HG02759 (cell line): ENCODE measurements at regions not wholly inside any gene's neighbourhood (a gene's known extent, or its start where the extent isn't known, plus 50 kb on each side); places are given as distances from the start of the nearest gene placed in this dataset.
"Not testable (repeated sequence)": the region's sequence is repeated elsewhere in the genome, so short reads cannot be mapped to it uniquely, and the experiment has no call there.

Source experiments
- ATAC-seq: cut with Tn5 transposase; IDR thresholded peaks from one replicate; pipeline ENCODE4 v1.9.1; 2021; ENCODE audit warnings: mild to moderate bottlenecking, moderate library complexity; ENCODE audit not compliant: unreplicated experiment

DNA sequence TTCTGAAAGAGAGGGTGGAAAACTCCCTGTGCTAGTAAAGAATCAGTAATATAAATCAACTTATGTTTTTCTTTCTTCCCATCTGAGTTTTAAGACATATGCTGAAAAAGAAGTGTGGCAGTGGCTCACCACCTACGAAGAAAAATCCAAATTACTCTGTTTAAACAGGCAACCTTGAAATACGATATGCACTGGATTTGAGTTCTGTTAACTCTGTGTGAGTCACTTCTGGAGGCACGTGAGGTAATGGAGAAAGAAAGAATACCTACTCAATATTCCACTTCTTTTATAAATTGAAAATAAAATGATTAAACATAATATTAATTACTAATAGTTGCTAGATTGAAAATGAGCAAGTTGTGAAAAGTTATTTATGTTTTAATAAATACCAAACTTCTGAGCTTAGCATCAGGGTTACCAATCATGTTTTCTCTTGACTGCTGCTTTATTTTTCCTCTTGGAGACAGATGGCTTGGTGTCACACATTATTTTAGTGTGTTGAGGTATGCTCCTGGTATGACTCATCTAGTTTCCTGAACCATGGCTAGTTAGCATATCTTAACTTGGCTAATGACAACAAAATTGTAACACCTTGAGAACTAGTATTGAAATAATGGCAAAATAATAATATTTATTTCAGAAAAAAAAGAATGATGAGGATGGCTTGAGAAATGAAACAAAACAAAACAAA lies 1705.5 kb upstream of the PIK3C3 start:
- ATAC-seq, result no peak

DNA sequence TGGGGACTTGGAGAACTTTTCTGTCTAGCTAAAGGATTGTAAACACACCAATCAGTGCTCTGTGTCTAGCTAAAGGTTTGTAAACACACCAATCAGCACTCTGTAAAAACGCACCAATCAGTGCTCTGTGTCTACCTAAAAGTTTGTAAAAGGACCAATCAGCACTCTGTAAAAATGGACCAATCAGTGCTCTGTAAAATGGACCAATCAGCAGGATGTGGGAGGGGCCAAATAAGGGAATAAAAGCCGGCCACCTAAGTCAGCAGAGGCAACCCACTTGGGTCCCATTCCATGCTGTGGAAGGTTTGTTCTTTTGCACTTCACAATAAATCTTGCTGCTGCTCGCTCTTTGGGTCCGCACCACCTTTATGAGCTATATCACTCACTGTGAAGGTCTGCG lies 1709.4 kb upstream of the PIK3C3 start:
- ATAC-seq, result not testable (repeated sequence)

DNA sequence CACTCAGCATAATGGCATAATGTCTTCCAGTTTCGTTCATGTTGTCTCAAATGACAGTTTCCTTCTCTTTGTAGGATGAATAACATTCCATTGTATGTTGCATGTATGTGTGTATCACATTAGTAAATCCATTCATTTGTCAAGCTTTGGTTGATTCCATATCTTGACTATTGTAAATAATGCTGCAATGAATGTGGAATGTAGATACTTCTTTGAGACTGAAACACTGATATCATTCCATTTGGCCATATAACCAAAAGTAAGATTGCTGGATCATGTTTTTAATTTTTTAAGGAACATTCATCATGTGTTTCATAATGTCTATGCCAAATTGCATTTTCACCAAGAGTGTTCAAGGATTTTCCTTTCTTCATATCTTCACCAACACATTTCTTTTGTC lies 1711.4 kb upstream of the PIK3C3 start:
- ATAC-seq, result no peak

DNA sequence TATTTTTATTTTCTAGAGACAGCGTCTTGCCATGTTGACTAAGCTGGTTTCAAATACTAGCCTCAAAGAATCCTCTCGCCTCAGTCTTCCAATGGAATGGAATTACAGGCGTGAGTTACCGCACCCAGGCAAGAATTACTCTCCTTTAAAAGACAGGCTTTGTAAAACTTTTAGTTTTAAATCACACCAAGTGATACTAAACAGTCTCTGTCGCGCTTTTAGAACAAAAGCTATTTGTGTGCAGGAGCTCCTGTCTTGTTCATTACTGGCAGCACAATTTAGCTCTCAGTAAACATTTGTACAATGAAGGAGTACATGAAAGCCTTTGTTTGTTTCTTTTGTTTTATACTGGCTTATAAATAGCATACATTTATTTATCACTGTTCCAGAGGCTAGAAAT lies 1719.2 kb upstream of the PIK3C3 start:
- ATAC-seq, result no peak

DNA sequence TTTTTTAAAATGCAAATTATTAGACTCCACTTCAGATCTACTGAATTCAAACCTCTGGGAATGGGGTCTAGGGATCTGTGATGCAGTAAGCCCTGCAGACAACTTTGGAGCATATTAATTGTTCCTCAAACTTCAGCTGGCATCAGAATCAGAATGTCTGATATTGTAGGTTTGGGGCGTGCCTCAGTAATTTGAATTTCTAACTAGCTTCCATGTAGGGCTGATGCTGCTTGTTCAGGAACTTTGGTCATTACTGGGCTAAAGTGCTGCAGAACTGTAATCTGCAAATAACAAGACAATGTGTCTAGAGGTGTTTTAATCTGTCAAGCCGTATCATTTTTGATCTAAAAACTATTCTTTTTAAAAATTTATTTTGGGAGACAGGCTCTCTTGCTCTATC lies 1719.7 kb upstream of the PIK3C3 start:
- no peak for ATAC-seq

DNA sequence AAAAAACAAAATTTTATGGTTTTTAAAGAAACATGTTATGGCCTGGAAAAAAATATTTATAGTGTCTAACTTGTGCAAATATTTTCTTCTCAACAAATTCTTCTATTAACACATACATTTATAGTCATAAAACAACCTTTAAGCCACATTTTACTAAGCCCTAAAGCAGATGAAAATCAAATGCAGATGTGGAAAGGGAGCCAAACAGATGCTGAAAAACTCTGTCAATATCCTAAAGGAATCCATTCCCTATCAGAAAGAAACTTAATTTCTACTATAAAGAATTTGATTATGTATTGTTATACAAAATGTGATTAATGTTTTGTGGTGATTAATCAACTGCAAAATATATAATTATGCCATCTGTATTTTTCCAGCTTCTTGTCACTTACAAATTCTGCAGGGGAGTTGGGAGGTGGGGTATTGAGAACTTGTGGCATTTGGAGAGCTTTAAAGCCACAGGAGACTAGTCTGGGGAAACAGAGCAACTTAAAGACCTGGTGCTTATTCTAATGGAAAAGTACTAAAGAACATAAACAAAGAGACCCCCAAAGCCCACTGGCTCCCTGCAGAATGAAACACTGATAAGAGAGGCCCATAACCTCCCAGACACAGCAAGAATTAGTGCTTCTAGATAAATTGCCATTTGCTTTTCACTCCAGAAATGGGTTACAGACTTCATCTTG lies 1721.0 kb upstream of the PIK3C3 start:
- no peak for ATAC-seq

DNA sequence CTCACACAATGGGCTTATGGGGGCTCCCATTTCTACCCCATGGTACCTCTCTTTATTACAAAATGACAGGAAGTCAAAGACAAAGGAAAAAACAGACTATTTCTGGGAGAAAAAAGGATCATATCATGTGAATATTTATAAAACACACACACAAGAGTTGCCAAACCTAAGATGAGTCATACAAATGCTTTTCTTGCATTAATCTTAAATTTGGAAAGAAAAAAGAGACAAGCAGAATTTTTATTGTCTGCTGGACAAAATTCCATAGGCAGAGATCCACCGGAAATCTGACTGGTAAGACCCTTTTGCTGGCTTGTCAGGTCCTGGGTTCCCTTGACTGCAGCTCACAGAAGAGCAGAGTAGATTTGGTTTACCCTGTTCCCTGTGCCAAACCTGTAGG lies 1732.3 kb upstream of the PIK3C3 start:
- no peak for ATAC-seq

DNA sequence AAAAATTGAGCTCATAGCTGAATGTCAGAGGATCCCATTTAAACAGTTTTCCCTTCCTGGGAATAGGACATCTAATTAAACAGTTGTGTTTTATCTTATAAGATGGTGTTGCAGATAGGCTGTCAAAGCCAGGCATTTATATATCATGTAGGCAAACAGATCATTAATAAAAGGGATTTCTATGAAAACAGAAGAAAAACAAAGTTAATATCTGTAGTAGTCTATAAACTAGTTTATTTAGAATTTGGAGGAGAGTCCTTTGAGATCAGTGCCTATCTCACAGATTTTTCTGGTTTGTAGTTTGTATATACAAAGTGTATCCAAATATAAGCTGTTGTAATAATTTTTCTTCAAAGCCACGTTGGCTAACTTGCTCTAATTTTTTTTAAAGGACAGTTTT lies 1738.2 kb upstream of the PIK3C3 start:
- ATAC-seq, result no peak

DNA sequence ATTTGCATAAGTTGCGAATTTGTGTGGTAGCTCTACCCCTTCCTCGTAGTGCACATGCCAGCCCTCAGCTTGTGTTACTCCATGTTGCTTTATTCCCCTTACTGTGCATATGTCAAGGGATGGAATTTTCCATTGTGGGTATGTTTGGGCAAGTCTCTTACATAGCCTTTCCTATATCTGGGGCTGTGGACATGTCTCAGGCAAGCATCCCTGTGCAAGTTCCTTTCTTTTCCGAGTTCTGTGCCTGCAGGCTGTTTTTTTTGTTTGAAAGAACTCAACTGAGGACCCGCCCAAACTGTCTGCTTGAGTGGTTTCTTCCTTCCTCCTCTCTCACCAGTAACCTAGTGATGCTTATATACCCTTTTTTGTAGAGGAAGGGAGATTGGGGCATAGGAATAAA lies 1739.1 kb upstream of the PIK3C3 start:
- ATAC-seq, result no peak

DNA sequence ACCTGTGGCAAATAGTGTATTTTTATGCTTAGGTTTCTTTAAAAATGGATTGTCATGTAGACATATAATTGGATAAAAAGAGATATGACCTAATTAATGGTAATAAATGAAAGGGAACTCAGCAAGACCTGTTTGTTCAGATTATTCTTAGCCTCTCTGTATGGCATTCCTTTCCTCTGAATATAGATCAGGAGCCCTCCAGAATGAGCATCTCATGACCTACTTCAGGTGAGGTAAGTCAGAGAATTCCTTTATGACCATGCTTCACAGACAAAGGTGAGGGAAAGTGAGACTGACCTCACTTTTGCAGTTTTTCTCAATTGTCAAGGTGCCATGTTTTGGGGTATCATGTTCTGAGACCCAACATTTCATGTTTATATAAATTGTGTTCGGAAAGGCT lies 1744.3 kb upstream of the PIK3C3 start:
- ATAC-seq, result no peak

DNA sequence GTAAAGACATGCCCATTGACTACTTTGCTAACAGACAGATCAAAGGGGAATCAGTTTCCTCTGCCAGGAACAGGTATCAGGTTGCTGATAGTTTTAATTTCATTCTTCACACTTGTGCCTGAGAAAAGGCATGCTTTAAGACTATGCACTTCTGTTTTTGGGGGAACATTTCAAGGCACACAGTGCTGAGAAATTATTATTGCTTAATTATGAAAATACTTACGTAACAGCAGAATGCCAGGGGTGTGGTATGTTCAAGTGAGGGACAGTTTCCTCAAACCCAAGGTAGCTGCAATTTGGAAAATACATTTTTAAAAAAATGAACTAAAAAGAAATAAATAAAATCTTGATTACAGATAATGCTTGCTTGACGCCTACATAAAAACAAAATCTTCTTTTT lies 1746.1 kb upstream of the PIK3C3 start:
- no peak for ATAC-seq

DNA sequence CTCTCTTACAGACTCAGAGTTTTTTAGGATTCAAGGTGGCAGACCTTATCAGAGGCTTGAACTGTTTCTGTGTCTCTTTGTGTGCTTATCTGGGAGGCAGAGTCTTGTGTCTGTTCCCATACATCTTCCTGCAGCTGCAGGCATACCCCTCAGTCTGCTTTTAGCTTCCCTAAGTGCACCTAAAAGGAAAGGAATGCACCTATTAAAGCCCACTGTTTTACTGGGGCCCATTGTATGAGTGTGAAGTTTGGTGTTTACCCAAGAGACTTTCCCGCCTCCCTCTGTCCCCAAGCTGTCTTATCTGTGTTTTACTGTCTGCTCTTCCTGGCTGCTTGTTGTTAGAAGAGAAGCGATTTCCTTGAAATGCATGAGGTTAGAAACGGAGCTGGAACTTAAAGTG lies 1757.3 kb upstream of the PIK3C3 start:
- ATAC-seq, result no peak

DNA sequence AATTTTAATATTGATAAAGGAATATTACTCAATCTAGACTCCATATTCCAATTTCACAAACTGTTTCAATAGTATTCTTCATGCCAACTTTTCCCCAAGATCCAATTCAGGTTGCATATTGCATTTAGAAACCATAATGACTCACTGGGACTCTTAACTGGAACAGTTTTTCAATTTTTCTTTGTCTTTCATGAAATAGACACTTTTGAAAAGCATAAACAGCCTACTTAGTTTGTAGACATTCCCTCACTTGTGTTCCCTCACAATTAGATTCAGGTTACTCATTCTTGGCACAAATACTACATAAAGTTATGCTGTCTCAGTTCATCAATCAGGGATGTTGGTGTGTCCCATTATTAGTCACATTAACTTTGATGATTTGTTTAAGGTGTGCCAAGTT lies 1768.4 kb upstream of the PIK3C3 start:
- ATAC-seq, result no peak

DNA sequence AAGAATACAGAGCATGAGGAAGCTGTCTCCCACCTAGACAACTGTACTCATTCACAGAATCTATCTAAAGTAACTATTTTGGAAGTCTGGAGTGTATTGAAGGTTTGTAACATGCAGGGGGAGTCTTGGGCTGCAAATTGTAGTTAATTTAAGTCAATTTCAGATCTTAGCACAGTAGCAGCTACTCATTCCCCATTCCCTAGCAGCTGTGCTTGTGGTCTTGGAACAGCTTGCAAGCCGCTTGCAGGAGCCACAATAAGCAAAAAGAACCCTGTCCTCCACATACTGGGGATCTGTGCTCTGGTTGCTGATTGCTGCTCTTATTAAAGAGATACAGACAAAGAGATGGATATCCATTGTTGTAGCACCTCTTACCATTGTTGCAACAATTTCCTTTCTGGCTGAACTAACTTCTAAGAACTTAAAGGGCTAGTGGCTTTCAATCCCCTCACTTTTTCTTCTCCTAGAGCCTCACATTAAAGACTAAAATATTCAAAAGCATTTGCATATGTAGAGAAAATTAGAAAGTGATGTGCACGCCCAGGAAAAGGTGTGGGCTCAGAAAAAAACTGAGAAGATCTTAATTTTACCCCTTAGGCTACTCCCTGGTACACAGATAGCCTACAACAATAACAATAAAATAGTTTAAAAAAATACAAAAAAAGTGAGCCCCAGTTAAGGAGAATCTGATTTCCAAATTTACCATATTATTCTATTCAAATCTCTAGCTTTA lies 1775.1 kb upstream of the PIK3C3 start:
- ATAC-seq, result no peak

DNA sequence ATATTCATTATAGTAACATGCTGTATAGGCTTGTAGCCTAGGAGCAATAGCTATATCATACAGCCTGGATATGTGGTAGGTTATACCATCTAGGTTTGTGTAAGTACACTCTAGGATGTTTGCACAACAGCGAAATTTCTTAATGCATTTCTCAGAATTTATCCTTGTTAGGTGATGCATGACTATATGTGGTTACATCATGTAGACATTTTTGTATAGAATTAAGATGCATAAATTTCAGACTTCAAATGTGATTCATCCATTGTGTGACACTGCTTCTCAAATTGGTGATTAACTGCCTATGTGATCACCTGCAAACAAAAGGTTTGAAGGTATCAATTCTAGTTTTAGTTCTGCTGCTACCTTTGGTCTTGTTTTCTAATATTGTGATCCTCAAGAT lies 1787.0 kb upstream of the PIK3C3 start:
- no peak for ATAC-seq

DNA sequence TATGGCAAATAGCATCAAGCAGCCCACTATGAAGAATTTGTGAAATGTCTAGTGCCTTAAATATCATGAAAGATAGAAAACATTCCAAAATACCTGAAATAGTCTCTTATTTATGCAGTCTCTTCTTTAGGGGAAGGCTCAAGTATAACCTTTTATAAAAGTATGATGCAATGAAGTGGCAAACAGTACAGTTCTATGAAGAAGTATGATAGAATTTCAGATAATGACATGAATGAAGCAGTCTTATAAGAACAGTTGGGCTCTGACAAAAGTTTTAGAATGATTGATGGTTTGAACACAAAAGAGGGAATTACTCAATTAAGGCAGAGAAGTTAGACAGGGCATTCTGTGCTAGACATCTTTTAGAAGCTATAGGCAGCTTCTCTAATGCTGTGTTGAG lies 1791.8 kb upstream of the PIK3C3 start:
- ATAC-seq, result no peak

DNA sequence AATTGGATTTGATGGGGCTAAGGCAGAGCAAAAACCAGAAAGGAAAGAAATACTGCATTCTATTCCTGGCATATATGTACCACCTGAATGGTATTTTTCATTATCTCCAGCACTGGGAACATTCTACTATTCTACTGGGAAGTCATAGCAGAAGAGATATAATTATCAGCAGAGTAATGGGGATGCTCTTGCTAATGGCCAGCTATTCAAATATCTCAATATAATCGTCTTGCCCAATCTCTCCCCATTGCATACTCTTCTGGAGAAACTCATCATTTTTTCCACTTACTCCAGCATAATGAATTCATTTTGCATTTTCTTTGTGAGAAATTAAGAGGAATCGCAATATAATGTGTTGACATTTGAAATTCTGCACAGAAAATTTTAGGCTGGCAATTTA lies 1794.7 kb upstream of the PIK3C3 start:
- no peak for ATAC-seq

DNA sequence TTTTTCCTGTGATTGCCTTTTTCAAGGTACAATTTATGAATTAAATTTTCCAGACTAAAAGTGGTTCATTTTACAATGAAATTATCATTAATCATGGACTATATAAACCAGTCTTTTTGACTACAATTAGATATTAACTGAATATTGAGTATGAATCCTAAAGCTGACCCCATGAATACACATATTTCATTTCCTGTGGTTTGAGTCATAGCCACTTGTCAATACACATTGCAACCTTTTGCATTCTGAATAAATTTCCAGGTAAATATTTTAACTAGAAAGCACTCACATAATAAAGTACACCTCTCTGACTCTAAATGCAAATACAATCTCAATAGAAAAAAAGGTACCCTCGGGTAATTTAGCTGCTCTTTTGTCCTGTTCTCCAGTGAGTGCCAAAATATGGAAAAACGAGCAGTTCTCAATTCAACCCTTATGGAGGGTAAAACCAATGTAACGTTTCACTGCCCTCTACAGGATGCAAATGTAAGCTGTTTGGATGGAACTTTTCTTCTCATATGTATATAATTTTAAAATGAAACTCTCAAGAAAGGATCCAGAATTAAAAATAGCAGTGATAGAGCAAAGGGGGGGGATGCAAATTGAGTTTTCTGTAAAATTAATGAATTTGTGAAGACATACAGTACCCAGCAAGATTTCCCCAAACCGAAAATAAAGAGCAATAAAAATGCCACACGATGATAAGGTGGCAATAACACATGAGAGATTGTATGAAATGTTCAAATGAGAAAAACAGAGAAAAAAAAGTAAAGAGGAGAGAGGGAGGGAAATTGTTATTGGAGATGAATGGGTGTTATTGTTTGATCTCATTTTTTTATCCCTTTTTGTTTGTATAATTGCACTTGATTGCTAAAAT lies 1795.7 kb upstream of the PIK3C3 start:
- no peak for ATAC-seq

DNA sequence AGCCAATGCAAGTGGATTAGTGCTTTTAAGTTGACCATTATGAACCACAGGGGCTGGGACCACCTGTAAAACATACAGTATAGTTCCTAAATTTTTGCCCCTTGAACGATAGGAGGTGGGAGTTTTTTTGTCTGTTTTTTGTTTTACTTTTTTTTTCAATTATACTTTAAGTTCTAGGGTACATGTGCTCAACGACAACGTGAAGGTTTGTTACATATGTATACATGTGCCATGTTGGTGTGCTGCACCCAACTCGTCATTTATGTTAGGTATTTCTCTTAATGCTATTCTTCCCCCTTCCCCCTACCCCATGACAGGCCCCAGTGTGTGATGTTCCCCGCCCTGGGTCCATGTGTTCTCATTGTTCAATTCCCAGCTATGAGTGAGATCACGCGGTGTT lies 1797.9 kb upstream of the PIK3C3 start:
- ATAC-seq, result no peak

DNA sequence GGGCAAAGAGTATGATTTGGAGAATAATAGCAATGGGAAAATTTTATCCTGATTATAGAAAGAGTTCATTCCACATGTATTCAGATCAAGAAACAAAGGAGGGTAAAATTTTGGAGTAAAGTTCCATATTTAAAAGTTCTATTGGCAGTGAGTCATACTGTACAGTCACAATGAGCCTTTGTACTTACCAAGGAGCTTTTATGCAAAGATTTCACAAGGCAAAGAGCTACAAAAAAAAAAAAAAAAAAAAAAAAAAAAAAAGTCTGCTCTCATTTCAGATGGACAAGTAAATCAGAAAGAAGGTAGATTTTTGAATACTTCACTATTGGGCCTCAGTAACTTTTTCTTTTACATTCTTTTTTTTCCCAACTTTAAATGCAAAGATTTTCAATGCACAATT lies 1802.2 kb upstream of the PIK3C3 start:
- no peak for ATAC-seq

DNA sequence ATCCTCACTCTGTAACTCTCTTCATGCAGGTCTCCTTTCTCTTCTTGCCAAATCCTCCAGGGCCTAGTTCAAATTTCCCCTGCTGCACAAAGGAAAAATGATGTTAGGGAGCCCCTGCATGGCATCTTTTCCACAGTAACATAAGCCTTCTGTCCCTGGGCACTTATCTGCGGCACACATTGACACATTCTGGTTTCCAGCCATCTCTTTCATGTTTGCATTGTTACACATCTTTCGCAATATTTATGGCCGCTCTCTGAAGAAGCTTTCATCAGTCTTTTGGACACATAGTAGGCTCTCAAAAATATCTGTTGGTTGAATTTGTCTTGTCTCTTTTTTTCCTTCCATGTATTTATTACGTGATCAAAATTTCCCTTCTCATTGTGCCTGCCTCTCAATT lies 1806.1 kb upstream of the PIK3C3 start:
- ATAC-seq, result no peak
